Gastroesophageal sphincter (tissue), 3 donors: ENCODE measurements at regions not wholly inside any gene's neighbourhood (a gene's known extent, or its start where the extent isn't known, plus 50 kb on each side); places are given as distances from the start of the nearest gene placed in this dataset.

Experiments
- POLR2AphosphoS5 ChIP-seq: sonication (generic); formaldehyde crosslinking; IDR thresholded peaks from one replicate; pipeline ENCODE4 v1.6.1; 2017; ENCODE audit warnings: antibody characterized with exemption
- TF ChIP-seq, protein P1 (sequence below), 4 experiments: fragments of 200-600 bp in 2 of 4; fragments of 450-650 bp in 2 of 4; sonication (generic) in 1 of 4; IDR thresholded peaks; one replicate each; pipeline ENCODE4 v1.5.1; 2017 to 2019; ENCODE audit warnings: antibody characterized with exemption in 4 of 4, mild to moderate bottlenecking in 2 of 4, moderate library complexity in 2 of 4

DNA sequence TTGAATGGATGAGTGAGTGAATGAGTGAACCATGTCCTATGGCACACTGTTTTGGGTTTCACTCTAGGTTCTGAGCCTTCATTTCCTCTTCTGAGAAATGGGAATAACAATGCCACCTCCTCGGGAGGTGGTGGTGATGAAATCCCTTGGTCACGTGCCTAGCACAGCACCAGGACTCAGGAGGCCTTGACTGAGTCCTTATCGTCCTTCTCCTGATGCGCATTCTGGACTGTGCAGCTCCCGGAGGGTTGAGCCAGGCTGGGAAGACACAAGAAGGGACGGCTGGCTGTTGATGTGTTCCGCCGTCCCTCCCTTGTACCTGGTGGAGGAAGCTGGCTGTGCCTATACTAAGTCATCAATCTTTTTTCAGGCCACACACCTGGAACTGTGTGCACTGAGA lies 437.3 kb downstream of the ZNF521 start:
- no peak for TF ChIP-seq POLR2AphosphoS5
- TF ChIP-seq, protein P1, sequence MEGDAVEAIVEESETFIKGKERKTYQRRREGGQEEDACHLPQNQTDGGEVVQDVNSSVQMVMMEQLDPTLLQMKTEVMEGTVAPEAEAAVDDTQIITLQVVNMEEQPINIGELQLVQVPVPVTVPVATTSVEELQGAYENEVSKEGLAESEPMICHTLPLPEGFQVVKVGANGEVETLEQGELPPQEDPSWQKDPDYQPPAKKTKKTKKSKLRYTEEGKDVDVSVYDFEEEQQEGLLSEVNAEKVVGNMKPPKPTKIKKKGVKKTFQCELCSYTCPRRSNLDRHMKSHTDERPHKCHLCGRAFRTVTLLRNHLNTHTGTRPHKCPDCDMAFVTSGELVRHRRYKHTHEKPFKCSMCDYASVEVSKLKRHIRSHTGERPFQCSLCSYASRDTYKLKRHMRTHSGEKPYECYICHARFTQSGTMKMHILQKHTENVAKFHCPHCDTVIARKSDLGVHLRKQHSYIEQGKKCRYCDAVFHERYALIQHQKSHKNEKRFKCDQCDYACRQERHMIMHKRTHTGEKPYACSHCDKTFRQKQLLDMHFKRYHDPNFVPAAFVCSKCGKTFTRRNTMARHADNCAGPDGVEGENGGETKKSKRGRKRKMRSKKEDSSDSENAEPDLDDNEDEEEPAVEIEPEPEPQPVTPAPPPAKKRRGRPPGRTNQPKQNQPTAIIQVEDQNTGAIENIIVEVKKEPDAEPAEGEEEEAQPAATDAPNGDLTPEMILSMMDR (IDR thresholded peaks at IDR 0.05) = no peak
